DMS79 (cell line): ENCODE measurements at regions not wholly inside any gene's neighbourhood (a gene's known extent, or its start where the extent isn't known, plus 50 kb on each side); places are given as distances from the start of the nearest gene placed in this dataset.

Experiments
- DNase-seq: peaks from one replicate; lab custom pipeline; 2025; lab: John Stamatoyannopoulos, UW

DNA sequence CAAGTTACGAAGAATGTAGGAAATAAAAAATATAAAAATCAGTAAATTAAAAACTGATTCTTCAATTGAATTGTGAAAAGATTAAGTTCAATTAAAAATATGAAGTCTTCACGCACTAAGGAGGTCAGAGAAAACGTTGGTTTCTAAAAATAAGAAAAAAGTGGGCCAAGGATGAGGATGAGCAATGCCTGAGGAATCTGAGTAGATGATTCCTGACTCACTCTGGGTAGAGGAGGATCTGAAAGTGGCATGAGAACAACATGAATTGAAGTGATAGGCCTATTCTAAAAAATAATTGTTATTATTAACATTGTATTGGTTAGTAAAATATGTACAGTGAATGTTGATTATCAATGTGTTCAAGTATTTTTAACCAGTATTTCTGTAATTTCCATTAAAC lies 444.2 kb downstream of the GRIA2 start:
- no peak for DNase-seq

DNA sequence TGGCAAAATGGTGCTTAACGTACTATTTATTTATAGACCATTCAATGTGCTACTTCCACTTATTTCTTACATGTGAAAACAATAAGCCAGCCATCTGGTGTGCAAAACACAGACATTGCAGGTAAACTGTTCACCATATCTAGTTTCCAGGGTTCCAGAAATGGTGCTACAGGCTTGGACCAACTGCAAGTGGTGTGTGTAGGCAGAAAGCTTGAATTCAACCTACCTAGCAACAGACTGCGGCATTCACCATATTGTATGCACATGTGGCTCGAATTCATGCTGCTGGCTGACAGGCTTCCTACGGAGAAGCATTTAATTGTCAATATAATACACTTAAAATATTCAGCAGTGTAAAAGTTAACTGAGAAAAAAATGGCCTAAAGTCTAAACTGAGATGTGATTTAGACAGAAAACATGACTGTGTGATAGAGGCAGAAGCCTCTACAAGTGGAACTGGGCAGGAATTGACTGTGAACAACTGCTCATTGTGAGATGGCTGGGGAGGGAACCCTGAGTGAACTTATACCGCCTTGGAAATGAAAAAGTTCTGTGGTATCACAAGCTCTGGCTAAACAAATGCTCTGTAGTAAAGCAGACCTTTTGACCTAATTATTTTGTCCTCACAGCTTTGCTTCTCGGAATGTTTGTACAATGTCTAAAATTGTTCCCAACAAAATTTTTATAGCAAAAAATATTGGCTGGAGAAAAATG lies 434.7 kb downstream of the GRIA2 start:
- no peak for DNase-seq

- DNase-seq, result no peak
Measured at GRCh38 chr4:157643257-157643656, 422.7 kb downstream of the GRIA2 start.

DNA sequence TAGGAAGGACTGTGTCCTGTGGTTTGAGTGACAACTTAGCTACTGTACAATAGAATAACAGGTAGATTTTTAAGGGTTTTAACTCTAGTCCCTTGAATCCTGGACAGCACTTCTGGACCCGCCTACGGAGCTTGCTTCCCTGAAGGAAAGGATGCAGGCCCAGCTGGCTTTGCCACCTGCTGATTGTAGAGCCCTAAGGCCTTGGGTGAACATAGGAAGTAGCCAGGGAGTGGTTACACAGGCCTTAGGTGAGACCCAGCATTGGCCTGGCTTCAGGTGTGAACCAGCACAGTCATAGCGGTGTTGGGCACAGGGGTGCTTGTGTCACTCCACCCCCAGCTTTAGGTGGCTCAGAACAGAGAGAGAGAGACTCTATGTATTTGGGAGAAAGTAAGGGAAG lies 413.5 kb downstream of the GRIA2 start:
- DNase-seq, result no peak

- DNase-seq, result no peak
Measured at GRCh38 chr4:157616741-157617472, 396.4 kb downstream of the GRIA2 start.

- DNase-seq, result no peak
Measured at GRCh38 chr4:157607996-157608395, 387.5 kb downstream of the GRIA2 start.

DNA sequence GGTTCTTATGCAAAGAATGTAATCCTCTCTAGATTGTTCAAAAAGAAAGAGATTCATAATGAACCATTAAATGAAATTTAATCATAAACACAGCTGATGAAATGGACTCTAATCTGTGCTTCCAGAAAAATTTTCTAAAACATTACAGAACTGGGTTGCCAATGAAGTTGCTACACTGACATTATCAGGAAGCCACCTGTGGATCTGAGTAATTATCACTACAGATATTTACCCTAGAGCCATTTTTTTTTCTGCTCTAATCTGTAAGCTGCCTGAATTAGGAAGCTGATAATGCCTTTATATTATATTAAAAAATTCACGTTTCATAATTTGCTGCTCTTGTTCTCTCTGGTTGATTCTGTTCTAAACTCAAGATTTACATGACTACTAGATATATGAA lies 380.1 kb downstream of the GRIA2 start:
- DNase-seq, result no peak

DNA sequence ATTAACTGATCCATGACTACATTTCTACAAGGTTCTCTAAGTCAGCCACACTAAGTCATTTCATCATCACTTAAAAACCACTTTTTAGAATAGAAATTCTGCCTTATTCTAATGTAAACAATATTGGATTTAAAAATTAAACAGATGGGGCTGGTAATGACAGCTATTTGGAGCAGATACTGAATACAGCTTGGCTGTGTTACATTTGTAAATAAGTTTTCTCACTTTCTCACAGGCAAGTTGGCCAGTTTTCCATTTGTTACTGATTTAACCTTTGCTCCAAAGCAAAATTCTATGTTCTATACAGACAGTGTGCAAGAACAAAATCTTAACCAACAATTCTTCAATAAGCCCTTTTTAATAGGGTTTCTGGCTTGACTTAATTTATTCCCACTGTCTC lies 370.7 kb downstream of the GRIA2 start:
- no peak for DNase-seq

DNA sequence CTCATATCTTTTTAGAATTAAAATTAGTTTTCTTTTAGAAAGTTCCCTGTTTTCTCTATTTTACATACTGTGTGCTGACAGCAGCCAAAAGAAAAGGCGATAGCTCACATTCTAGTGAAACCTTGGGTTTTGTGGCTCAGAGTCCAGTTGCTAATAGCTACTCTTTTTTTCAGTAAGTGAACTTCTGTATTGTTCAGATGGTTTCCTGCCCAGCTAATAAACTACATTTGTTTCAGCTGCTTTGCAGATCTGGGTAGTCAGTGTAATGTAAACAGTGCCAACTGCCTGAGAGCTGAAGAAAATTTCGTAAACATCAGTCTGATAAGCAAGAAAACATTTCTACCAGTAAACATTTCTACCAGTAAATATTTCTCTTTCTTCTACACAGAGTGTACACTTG lies 370.2 kb downstream of the GRIA2 start:
- DNase-seq, result no peak

DNA sequence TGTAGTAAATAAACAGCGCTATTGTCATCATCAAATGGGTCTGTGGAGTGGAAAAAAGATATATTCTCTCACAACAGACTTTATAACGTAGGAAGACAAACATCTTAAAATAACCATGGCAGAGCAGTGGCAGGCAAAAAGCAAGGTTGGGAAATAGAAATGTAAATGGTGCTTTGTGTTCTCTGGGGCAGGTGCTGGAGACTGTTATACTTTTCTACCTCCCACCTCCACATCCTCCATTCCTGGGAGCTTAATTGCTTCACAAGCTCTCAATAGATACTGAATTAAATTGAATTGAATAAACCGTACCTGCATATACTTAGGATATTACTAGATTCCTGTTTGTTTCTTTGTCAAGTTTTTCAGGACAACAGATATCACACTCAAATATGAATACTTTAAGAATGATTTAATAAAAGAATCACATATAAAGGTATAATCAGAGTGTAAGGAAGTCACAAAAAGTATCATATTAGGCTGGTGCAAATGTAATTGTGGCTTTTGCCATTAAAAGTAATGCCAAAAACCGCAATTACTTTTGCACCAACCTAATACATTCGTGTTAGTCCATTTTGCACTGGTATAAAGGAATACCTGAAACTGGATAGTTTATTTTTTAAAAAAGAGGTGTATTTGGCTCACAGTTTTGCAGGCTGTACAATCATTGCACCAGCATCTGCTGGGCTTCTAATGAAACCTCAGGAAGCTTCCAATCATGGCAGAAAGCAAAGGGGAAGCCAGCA lies 367.3 kb downstream of the GRIA2 start:
- no peak for DNase-seq

DNA sequence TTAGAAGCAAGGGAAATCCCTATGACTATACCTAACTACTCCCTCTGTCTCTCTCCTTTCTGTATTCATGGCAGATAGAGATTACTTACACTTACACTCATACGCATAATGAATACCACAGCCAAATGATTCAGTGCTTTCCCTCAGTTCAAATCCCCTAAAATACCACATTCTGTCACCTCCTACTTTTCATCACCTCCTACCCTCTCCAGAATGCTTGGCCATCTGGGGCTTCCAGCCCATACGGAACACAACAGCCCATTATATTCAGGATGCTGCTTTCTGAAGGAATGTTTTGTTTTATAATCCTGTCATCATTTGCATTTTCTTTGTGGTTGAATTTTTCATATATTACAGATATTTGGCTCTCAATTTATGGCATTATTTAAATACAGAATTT lies 361.6 kb downstream of the GRIA2 start:
- DNase-seq, result no peak

DNA sequence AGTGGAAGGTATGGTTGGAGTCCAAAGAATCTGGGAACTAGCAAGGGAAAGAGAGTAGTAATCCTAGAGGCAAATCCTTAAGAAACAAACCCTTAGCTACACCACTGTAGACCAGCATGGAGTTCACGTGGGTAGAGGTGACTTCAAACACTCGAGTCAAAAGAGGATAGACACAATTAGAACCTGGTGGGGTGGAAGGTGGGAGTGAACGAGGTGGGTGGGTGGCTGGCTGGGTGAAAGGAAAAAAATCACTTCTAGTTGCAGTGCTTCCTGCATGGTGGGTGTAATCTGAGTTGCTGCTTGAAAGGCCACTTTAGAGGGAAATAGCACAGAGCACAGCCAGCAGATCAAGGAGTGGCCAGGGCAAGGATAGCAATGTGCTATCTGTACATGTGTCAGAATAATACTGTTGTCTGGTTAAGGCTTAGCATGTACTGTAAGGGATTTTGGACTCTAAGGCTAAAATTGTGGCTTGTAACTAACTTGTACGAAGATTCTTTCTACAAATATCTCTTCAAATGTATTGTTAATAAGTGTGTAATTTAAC lies 356.2 kb downstream of the GRIA2 start:
- DNase-seq, result no peak

- DNase-seq, result no peak
Measured at GRCh38 chr4:157575339-157575738, 354.8 kb downstream of the GRIA2 start.

DNA sequence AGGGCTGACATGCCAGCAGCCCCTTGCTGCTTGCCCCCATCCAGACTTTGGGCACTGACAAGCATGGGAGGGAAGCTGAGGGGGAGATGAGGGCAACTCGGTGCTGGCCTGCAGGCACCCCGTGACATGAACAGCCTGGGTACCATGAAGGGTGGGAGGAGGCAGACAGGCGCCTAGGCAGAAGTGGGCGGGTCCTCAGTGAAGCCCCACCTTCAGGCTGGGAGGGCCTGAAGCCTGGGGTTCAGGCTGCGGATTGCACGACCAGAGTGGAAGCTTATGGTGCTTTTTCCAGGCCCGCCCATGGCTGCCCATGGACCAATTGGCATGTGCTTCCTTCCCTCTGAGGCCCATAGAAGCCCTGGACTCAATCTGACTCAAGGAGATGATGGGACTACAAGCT lies 354.1 kb downstream of the GRIA2 start:
- no peak for DNase-seq

- DNase-seq, result no peak
Measured at GRCh38 chr4:157572951-157573350, 352.4 kb downstream of the GRIA2 start.

DNA sequence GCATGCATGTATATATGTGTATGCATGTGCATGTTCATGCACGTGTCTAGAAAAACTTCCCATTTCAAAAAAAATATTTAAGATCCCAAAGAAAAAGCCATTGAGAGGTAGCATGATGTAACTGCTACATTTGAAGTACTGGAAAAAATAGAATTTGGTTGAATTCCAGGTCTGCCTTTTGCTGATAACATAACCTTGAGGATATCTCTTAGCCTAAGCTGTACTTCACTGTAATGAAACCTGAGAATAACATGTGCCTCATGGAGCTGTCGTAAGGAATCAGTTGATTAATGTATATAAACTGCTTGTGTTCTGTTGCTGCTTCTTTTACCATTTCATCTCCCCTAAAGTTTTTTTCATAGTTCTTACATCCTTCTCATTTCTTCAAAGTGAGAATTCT lies 351.8 kb downstream of the GRIA2 start:
- DNase-seq, result no peak

DNA sequence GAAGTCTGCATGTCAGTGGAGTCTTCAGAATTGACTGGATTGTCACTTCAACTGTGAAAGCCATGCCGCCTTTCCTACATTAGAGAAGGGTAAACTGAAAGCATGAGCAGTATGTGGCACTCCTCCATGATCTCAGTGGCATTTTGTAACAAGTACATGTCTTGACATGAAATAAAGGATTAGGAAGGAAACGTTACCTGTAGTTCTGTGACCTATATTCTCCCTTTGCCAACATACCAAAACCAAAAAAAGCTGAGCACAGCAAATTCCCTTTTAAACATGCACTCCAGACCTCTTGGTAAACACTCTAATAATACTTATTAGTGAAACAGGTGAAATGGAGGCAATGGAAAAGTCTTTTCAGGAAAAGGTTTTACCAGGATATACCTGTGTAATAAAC lies 344.2 kb downstream of the GRIA2 start:
- no peak for DNase-seq

DNA sequence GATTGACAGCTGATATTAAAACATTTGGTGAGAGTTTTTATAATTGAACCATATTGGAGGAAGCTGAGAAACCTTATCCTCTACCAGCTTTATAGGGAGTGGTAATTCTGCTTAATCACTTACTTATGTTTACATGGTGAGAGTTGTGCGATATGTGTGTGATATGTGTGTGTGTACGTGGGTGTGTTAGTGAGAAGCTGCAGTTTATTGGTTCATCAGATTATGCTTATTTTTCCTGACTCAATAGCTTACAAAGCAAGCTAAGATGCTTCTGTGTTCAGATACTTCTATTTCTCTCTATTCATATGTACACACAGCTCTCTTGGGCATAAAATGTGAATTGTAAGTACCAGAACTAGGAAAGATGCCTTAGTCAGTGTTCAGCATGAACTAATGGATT lies 343.7 kb downstream of the GRIA2 start:
- no peak for DNase-seq

- no peak for DNase-seq
Measured at GRCh38 chr4:157558016-157558415, 337.5 kb downstream of the GRIA2 start.

GRCh38 chr4:157550028-157550427 lies 329.5 kb downstream of the GRIA2 start:
- DNase-seq, result no peak

- DNase-seq, result no peak
Measured at GRCh38 chr4:157527954-157528353, 307.4 kb downstream of the GRIA2 start.

- no peak for DNase-seq
Measured at GRCh38 chr4:157521906-157522305, 301.4 kb downstream of the GRIA2 start.

DNA sequence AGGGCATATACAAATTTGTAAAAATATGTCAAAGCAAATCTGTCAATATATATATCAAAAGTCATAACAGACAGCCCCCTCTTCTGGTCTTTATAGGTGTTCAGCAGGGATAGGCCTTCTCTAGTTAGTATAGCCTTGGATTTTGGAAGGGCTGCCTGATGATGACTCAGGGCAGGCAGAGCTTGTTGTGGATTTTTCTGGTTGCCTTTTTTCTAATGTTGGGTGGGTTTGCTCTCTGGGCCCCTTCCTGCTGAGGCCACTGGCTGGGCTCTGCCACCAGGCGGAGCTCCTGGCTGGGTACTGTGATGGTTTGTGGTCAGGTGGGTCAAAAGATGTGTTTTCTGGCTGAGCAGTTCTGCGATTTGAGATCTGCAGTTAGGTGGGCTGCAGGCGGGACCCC lies 294.2 kb downstream of the GRIA2 start:
- no peak for DNase-seq
